Activated CD8-positive, alpha-beta memory T cell treated with anti-CD3 and anti-CD28 coated beads for 36 hours (primary cell): ENCODE measurements at regions not wholly inside any gene's neighbourhood (a gene's known extent, or its start where the extent isn't known, plus 50 kb on each side); places are given as distances from the start of the nearest gene placed in this dataset.

Experiments used
- CTCF ChIA-PET: fragments of 350-600 bp; sonication (Branson Sonifier 250); formaldehyde crosslinking; loops from one replicate; lab custom pipeline; 2021; ENCODE audit warnings: antibody characterized with exemption; lab: Charles Lee
- POLR2A ChIA-PET: fragments of 350-600 bp; sonication (Branson Sonifier 250); formaldehyde crosslinking; loops from one replicate; lab custom pipeline; 2021; ENCODE audit warnings: antibody characterized with exemption; lab: Charles Lee

- CTCF ChIA-PET = no interaction called here
- POLR2A ChIA-PET = no interaction called here
These were observed 110.3 kb upstream of the TNFAIP3 start for GRCh38 chr6:137756788-137757187.

GRCh38 chr6:137758661-137759060, 108.4 kb upstream of the TNFAIP3 start:
- ChIA-PET POLR2A (no interaction called here), CTCF (no interaction called here)

GRCh38 chr6:137759624-137760023, 107.4 kb upstream of the TNFAIP3 start:
- CTCF ChIA-PET = no interaction called here
- POLR2A ChIA-PET = no interaction called here

- ChIA-PET POLR2A (no interaction called here), CTCF (no interaction called here)
These were observed 106.0 kb upstream of the TNFAIP3 start for GRCh38 chr6:137761072-137761471.

GRCh38 chr6:137761487-137761886, 105.6 kb upstream of the TNFAIP3 start:
- ChIA-PET POLR2A (no interaction called here), CTCF (no interaction called here)

- ChIA-PET POLR2A (no interaction called here), CTCF (interaction anchor here (1.0 to 1.6 kb wide), 3 partner anchors 37 to 54 kb away, joined by 3 read pairs; no protein-coding TSS in a partner anchor)
These were observed 104.6 kb upstream of the TNFAIP3 start for GRCh38 chr6:137762168-137763090.

- ChIA-PET CTCF (interaction anchor here (1.2 to 1.6 kb wide), 2 partner anchors 46 to 55 kb away, joined by 3 read pairs; no protein-coding TSS in a partner anchor), POLR2A (no interaction called here)
These were observed 103.6 kb upstream of the TNFAIP3 start for GRCh38 chr6:137763436-137763835.

- CTCF ChIA-PET = no interaction called here
- POLR2A ChIA-PET = interaction anchor here (0.8 kb wide), 1 partner anchor 48 kb away, joined by 4 read pairs; no protein-coding TSS in a partner anchor
These were observed 103.2 kb upstream of the TNFAIP3 start for GRCh38 chr6:137763886-137764285.

- POLR2A ChIA-PET = interaction anchor here (0.8 kb wide), 1 partner anchor 48 kb away, joined by 4 read pairs; no protein-coding TSS in a partner anchor
- CTCF ChIA-PET = no interaction called here
These were observed 102.6 kb upstream of the TNFAIP3 start for GRCh38 chr6:137764464-137764863.

- CTCF ChIA-PET = interaction anchor here (1.7 kb wide), 1 partner anchor 34 kb away, joined by 3 read pairs; no protein-coding TSS in a partner anchor
These were observed 102.0 kb upstream of the TNFAIP3 start for GRCh38 chr6:137765059-137765458.

GRCh38 chr6:137766596-137767370, 100.3 kb upstream of the TNFAIP3 start:
- ChIA-PET POLR2A (no interaction called here), CTCF (no interaction called here)

More at GRCh38 chr6:137765059-137765458, 102.0 kb upstream of the TNFAIP3 start:
- POLR2A ChIA-PET = interaction anchor here (0.8 kb wide), 1 partner anchor 49 kb away, joined by 4 read pairs; no protein-coding TSS in a partner anchor

GRCh38 chr6:137767465-137767864, 99.6 kb upstream of the TNFAIP3 start:
- POLR2A ChIA-PET = no interaction called here
- CTCF ChIA-PET = no interaction called here

- ChIA-PET CTCF (no interaction called here), POLR2A (no interaction called here)
These were observed 99.0 kb upstream of the TNFAIP3 start for GRCh38 chr6:137767911-137768690.

GRCh38 chr6:137768935-137769334, 98.1 kb upstream of the TNFAIP3 start:
- POLR2A ChIA-PET = no interaction called here
- CTCF ChIA-PET = no interaction called here

- POLR2A ChIA-PET = no interaction called here
- CTCF ChIA-PET = interaction anchor here (1.2 kb wide), 1 partner anchor 45 kb away, joined by 3 read pairs; no protein-coding TSS in a partner anchor
These were observed 97.2 kb upstream of the TNFAIP3 start for GRCh38 chr6:137769797-137770362.

- CTCF ChIA-PET = no interaction called here
These were observed 94.4 kb upstream of the TNFAIP3 start for GRCh38 chr6:137772541-137773250.

GRCh38 chr6:137775227-137775626, 91.8 kb upstream of the TNFAIP3 start:
- CTCF ChIA-PET = no interaction called here
- POLR2A ChIA-PET = no interaction called here

More at GRCh38 chr6:137772541-137773250, 94.4 kb upstream of the TNFAIP3 start:
- POLR2A ChIA-PET = no interaction called here

GRCh38 chr6:137775720-137776119, 91.3 kb upstream of the TNFAIP3 start:
- ChIA-PET POLR2A (no interaction called here), CTCF (no interaction called here)
